ENCODE measurements at regions not wholly inside any gene's neighbourhood (a gene's known extent, or its start where the extent isn't known, plus 50 kb on each side); places are given as distances from the start of the nearest gene placed in this dataset.

- in situ Hi-C loops (cut with MboI; ENCODE audit: low sequenced_read_pairs in 4 of 4), result no loop called here
- H3K27ac ChIP-seq, result no peak overlapping the region
- no peaks in the 10 kb centered on the region for H3K27me3 ChIP-seq
- intact Hi-C loops (cut with DNase I; ENCODE audit: low total_unique reads), result no loop called here
- DNase-seq (no peak), ATAC-seq (no peak)
- H3K36me3 ChIP-seq, result no peaks in the 10 kb centered on the region
- H3K4me3 ChIP-seq, result no peak overlapping the region
- no peaks in the 10 kb centered on the region for H3K9me3 ChIP-seq
- H3K4me1 ChIP-seq, result no peaks in the 10 kb centered on the region
- TF ChIP-seq CTCF (IDR thresholded peaks at IDR 0.05 in 4 of 5, conservative IDR thresholded peaks at IDR 0.05 in 1 of 5) (no peak), POLR2A (IDR thresholded peaks at IDR 0.05) (no peak)
Observed at GRCh38 chr2:3078684-3079083, 298.9 kb downstream of the EIPR1 start.

GRCh38 chr2:3076848-3077642 lies 300.6 kb downstream of the EIPR1 start:
- H3K27me3 ChIP-seq, result no peaks in the 10 kb centered on the region
- H3K9me3 ChIP-seq, result no peaks in the 10 kb centered on the region
- in situ Hi-C loops (cut with MboI; ENCODE audit: low sequenced_read_pairs in 4 of 4) (no loop called here), intact Hi-C loops (cut with DNase I; ENCODE audit: low total_unique reads) (no loop called here)
- H3K27ac ChIP-seq, result no peak overlapping the region
- no peak overlapping the region for H3K4me3 ChIP-seq
- H3K36me3 ChIP-seq, result no peaks in the 10 kb centered on the region
- DNase-seq (no peak), ATAC-seq (no peak)
- no peak for TF ChIP-seq CTCF (IDR thresholded peaks at IDR 0.05 in 4 of 5, conservative IDR thresholded peaks at IDR 0.05 in 1 of 5)
- no peak for TF ChIP-seq POLR2A (IDR thresholded peaks at IDR 0.05)
- H3K4me1 ChIP-seq, result no peaks in the 10 kb centered on the region

- no peaks in the 10 kb centered on the region for H3K4me1 ChIP-seq
- no peaks in the 10 kb centered on the region for H3K36me3 ChIP-seq
- H3K27ac ChIP-seq, result no peak overlapping the region
- TF ChIP-seq POLR2A (IDR thresholded peaks at IDR 0.05), result no peak
- no peak for TF ChIP-seq CTCF (IDR thresholded peaks at IDR 0.05 in 4 of 5, conservative IDR thresholded peaks at IDR 0.05 in 1 of 5)
- in situ Hi-C loops (cut with MboI; ENCODE audit: low sequenced_read_pairs in 4 of 4) (no loop called here), intact Hi-C loops (cut with DNase I; ENCODE audit: low total_unique reads) (no loop called here)
- ATAC-seq (no peak), DNase-seq (no peak)
- H3K27me3 ChIP-seq, result no peaks in the 10 kb centered on the region
- no peak overlapping the region for H3K4me3 ChIP-seq
- no peaks in the 10 kb centered on the region for H3K9me3 ChIP-seq
Observed at GRCh38 chr2:3075991-3076340, 301.7 kb downstream of the EIPR1 start.

- in situ Hi-C loops (cut with MboI; ENCODE audit: low sequenced_read_pairs in 4 of 4) (no loop called here), intact Hi-C loops (cut with DNase I; ENCODE audit: low total_unique reads) (no loop called here)
- no peaks in the 10 kb centered on the region for H3K4me1 ChIP-seq
- H3K9me3 ChIP-seq, result no peaks in the 10 kb centered on the region
- no peak overlapping the region for H3K4me3 ChIP-seq
- TF ChIP-seq CTCF (IDR thresholded peaks at IDR 0.05 in 4 of 5, conservative IDR thresholded peaks at IDR 0.05 in 1 of 5), result no peak
- no peak for TF ChIP-seq POLR2A (IDR thresholded peaks at IDR 0.05)
- ATAC-seq, result no peak
- no peaks in the 10 kb centered on the region for H3K27me3 ChIP-seq
- H3K36me3 ChIP-seq, result no peaks in the 10 kb centered on the region
- DNase-seq, result no peak
- no peak overlapping the region for H3K27ac ChIP-seq
Observed at GRCh38 chr2:3075316-3075990, 302.2 kb downstream of the EIPR1 start.

Data from gastrocnemius medialis (tissue), 4 donors.